Epidermal melanocyte (primary cell): ENCODE measurements at regions not wholly inside any gene's neighbourhood (a gene's known extent, or its start where the extent isn't known, plus 50 kb on each side); places are given as distances from the start of the nearest gene placed in this dataset.

Experiments used
- DNase-seq: peaks from one replicate; pipeline ENCODE4 v3.0.0; 2011; ENCODE audit warnings: low spot score; ENCODE audit not compliant: insufficient read length

- DNase-seq: no peak
Observed at GRCh38 chr3:110077093-110077492, 739.7 kb upstream of the DPPA4 start.

- DNase-seq: no peak
Observed at GRCh38 chr3:110093411-110093810, 756.1 kb upstream of the DPPA4 start.

GRCh38 chr3:110093812-110094401, 756.6 kb upstream of the DPPA4 start:
- DNase-seq: no peak

GRCh38 chr3:110099711-110100110, 762.4 kb upstream of the DPPA4 start:
- no peak for DNase-seq

- no peak for DNase-seq
Observed at GRCh38 chr3:110101361-110101760, 764.0 kb upstream of the DPPA4 start.

- no peak for DNase-seq
Observed at GRCh38 chr3:110106805-110107204, 769.5 kb upstream of the DPPA4 start.

GRCh38 chr3:110123946-110124345, 786.6 kb upstream of the DPPA4 start:
- no peak for DNase-seq

- no peak for DNase-seq
Observed at GRCh38 chr3:110126065-110126464, 788.7 kb upstream of the DPPA4 start.

- no peak for DNase-seq
Observed at GRCh38 chr3:110133971-110134370, 796.6 kb upstream of the DPPA4 start.

GRCh38 chr3:110139048-110139447, 801.7 kb upstream of the DPPA4 start:
- no peak for DNase-seq

- DNase-seq: no peak
Observed at GRCh38 chr3:110139821-110140220, 802.5 kb upstream of the DPPA4 start.

GRCh38 chr3:110149763-110150162, 812.4 kb upstream of the DPPA4 start:
- DNase-seq: no peak

- DNase-seq: no peak
Observed at GRCh38 chr3:110157221-110157620, 819.9 kb upstream of the DPPA4 start.

GRCh38 chr3:110164632-110165369, 827.5 kb upstream of the DPPA4 start:
- no peak for DNase-seq

GRCh38 chr3:110165370-110165743, 828.0 kb upstream of the DPPA4 start:
- no peak for DNase-seq

GRCh38 chr3:110165753-110166152, 828.4 kb upstream of the DPPA4 start:
- DNase-seq: no peak

GRCh38 chr3:110166791-110167190, 829.4 kb upstream of the DPPA4 start:
- DNase-seq: no peak

GRCh38 chr3:110174908-110175307, 837.6 kb upstream of the DPPA4 start:
- no peak for DNase-seq

GRCh38 chr3:110178965-110179364, 841.6 kb upstream of the DPPA4 start:
- DNase-seq: no peak

GRCh38 chr3:110180733-110181132, 843.4 kb upstream of the DPPA4 start:
- no peak for DNase-seq

GRCh38 chr3:110181226-110181625, 843.9 kb upstream of the DPPA4 start:
- no peak for DNase-seq

GRCh38 chr3:110184536-110184935, 847.2 kb upstream of the DPPA4 start:
- no peak for DNase-seq

- DNase-seq: no peak
Observed at GRCh38 chr3:110193074-110193473, 855.7 kb upstream of the DPPA4 start.
